ENCODE measurements at regions not wholly inside any gene's neighbourhood (a gene's known extent, or its start where the extent isn't known, plus 50 kb on each side); places are given as distances from the start of the nearest gene placed in this dataset.
"Not testable (repeated sequence)": the region's sequence is repeated elsewhere in the genome, so short reads cannot be mapped to it uniquely, and the experiment has no call there.

DNA sequence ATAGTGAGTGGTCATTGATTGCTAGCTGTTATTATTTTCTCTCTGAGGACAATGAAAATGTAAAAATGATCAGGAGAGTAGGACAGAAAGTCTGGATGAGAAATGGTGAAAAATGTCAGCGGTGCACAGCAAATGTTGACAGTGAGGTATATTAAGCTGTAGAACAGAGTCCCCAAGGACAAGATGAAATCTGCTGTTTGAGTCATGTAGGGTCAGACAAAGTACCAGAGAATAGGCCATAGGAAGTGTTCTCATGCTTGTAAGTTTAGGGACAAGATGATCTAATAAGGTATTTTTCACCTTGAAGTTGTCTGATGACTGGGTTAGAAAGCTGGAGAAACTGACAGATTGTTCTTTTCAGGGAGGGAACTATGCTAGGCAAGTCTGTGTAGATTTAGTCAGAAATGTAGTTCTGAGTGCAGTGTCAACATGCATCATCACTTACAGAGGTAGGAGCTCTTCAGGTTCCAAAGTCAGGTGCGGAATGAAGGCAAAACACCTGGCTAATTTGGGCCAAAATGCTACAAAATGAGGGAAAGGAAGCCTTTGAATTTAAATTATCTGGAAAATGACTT, 369.3 kb downstream of the DLEU7 start:
- DNase-seq (no peak), ATAC-seq (replicated peaks) (peak; percentile 82 to 84)
- H3K36me3 Mint-ChIP-seq: no peaks in the 10 kb centered on the region
- no peak overlapping the region for H3K27ac Mint-ChIP-seq
- no peaks in the 10 kb centered on the region for H3K9me3 Mint-ChIP-seq
- no peak overlapping the region for H3K4me3 Mint-ChIP-seq
- H3K27me3 Mint-ChIP-seq: no peaks in the 10 kb centered on the region
- H3K4me1 Mint-ChIP-seq: peaks cover 16 to 22% of the 10 kb centered on the region in 2 donors

DNA sequence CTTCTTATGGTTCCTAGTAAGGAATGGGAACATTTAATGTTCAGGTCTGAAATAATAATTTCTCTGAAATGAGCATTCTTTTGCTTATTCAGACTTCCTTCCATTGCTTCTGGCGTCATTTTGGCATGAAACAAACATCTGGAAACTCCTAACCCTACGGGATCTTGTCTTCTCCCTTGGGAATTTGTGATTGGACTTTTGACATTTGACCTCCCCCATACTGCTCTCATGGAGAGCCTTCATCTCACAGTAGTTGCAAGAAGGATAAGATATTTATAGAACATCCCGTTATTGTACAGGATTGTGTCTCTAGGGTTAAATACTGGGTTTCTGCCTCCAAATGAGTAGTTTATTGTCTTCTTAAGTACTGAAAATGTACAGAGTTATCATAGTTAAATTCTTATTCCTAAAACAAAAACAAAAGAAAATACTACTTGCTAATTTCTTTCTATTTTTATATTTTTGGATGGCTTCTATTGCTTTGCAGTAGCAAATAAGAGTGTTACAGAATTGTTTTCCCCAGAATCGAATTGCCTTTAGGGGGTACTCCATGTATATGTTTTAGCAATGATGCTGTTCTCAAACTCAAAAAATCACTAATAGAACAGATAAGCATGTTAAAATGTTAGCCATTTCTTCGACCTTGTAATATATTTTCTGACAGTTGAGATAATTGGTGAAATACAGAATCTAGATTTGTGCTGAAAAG, 366.8 kb downstream of the DLEU7 start:
- Mint-ChIP-seq H3K27me3 (no peaks in the 10 kb centered on the region), H3K9me3 (no peaks in the 10 kb centered on the region), H3K36me3 (no peaks in the 10 kb centered on the region), H3K27ac (no peak overlapping the region), H3K4me3 (no peak overlapping the region), H3K4me1 (peaks cover 19 to 30% of the 10 kb centered on the region in 2 donors)
- DNase-seq (no peak), ATAC-seq (replicated peaks) (no peak)

DNA sequence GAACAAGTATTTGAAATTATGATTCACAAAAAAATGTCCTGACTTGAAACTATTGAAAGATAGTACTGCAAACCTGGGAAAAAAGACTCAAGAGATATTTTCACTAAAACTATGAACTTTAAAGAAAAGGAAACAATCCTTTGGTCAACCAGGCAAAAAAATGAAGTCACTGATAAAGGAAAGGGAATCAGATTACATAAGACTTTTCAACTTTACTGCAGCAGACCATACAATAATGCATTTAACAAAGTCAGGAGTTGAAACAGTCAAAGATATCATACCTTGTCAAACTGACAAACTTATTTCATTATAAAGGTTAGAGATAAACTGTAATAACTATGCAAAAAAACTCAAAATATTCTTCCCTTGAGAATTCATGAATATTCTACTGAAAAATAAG, 361.6 kb downstream of the DLEU7 start:
- Mint-ChIP-seq H3K4me1 (peaks cover 11 to 20% of the 10 kb centered on the region in 2 donors), H3K9me3 (no peaks in the 10 kb centered on the region), H3K27ac (no peak overlapping the region), H3K27me3 (no peaks in the 10 kb centered on the region), H3K4me3 (no peak overlapping the region), H3K36me3 (no peaks in the 10 kb centered on the region)
- no peak for ATAC-seq (replicated peaks)
- DNase-seq: no peak

DNA sequence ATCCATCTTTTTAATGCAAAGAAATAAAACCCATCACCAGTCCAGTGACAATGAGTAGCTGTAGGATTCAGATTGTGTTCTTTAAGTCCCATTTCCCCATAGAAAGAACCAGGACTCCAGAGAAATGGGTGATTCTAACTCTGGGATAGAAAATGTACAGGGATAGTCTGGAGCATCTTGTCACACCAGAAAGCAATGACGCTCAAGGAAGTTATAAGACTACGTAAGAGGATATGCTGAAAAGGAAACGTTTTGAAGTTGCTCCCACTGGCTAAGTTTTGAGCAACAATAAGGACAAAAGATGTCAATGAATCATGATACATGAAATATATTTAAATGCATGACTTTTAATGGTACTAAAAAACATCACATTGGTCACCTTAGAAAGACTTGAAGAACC, 360.1 kb downstream of the DLEU7 start:
- no peak for DNase-seq
- H3K4me3 Mint-ChIP-seq: no peak overlapping the region
- H3K4me1 Mint-ChIP-seq: peaks cover 3 to 8% of the 10 kb centered on the region in 2 donors
- ATAC-seq (replicated peaks): no peak
- H3K27ac Mint-ChIP-seq: no peak overlapping the region
- no peaks in the 10 kb centered on the region for H3K9me3 Mint-ChIP-seq
- H3K27me3 Mint-ChIP-seq: no peaks in the 10 kb centered on the region
- H3K36me3 Mint-ChIP-seq: no peaks in the 10 kb centered on the region

DNA sequence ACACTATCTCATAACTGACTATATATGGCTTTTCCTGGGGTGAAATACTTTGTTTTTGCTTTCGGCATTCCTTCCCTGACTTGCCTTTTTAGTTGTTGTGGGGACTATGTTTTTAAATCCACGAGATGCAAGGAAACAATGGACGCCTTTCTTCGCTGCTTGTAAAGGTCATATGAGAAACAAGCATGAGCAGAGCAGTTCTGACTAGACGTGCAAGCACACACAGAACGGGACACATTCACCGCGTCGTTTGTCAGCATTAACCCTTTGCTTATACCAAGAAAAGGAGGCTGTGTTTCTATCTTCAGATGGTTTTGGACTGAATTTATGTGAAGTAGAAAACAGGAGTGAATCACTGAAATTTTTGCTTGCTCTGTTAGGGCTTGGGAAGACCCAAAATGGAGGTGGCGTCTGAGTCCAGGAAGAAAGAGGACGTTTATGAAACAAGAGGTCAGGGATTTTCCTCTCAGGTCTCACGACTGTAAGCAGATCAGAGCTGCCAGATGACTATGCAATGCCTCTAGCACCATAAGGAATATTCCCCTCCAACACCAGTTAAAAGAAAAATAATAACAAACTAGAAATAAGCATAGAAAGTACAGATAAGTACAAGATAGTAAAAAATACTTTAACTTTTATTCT, 358.9 kb downstream of the DLEU7 start:
- no peak for DNase-seq
- no peak overlapping the region for H3K4me3 Mint-ChIP-seq
- no peaks in the 10 kb centered on the region for H3K9me3 Mint-ChIP-seq
- no peak overlapping the region for H3K27ac Mint-ChIP-seq
- no peaks in the 10 kb centered on the region for H3K27me3 Mint-ChIP-seq
- no peaks in the 10 kb centered on the region for H3K36me3 Mint-ChIP-seq
- peaks cover 3 to 8% of the 10 kb centered on the region in 2 donors for H3K4me1 Mint-ChIP-seq
- ATAC-seq (replicated peaks): no peak

DNA sequence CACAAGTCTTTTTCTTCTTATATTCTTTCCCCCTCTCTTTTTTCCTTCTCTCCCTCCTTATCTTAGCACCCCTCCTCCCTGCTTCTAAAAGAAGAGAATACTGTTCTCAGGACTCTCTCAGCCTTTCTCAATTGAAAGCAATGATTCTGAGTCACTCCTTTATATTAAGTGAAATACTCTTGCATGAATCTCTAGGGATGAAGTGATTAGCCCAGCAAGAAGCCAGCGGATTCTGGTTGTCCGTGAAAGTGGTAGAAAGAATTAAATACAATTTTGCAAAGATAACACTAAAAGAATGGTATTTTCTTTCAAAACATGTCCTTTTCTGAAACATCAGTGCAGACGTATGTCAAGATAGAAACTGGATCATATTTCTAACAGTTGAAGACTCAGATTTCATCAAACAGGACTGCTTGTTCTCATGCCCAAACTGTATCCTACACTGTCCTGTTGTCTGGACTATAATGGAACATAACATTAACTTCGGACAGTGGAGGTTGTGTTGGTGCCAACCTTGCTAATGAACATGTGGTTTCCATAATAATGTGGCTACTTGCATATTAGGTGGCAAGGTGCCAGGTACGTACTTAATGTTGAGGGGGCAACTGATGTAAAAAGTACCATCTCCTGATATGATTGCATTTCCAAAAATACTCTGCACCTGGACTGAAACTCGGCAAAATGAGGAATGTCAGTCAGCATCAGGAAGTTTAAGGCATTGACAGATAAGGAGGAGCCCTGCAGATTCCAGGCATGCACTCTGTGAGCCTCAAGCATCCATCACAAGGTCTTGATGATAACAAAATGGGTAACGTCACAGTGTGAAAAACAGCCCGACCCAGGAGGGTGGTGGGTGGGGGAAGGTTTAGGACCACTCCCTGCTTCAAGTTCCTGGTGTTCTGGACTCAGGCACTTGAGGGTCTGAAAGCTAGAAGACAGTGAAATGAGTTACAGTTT, 357.2 kb downstream of the DLEU7 start:
- no peak for ATAC-seq (replicated peaks)
- H3K9me3 Mint-ChIP-seq: no peaks in the 10 kb centered on the region
- no peaks in the 10 kb centered on the region for H3K36me3 Mint-ChIP-seq
- no peak overlapping the region for H3K4me3 Mint-ChIP-seq
- no peaks in the 10 kb centered on the region for H3K27me3 Mint-ChIP-seq
- no peak for DNase-seq
- peaks cover 0 to 2% of the 10 kb centered on the region in 2 donors for H3K4me1 Mint-ChIP-seq
- no peak overlapping the region for H3K27ac Mint-ChIP-seq

DNA sequence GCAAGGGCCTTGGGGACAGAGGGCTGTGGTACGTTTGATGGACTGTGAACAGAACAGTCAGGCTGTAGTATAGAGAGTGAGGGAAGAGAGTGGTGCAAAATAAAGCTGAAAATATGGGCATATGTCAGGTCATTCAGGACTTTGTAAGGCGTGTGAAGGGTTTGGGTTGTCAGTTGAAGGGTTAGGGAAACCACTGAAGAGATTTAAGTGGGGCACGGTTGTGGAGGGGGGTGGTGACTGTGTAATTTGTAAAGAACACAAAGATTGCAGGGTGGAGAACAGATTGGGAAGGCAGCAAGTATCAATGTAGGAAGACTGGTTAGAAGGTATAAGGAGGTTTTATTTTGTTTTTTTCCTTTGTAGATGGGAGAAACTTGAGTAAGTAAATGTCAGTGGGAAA, 349.8 kb downstream of the DLEU7 start:
- no peak overlapping the region for H3K4me3 Mint-ChIP-seq
- DNase-seq (no peak), ATAC-seq (replicated peaks) (no peak)
- H3K4me1 Mint-ChIP-seq: no peaks in the 10 kb centered on the region
- no peaks in the 10 kb centered on the region for H3K36me3 Mint-ChIP-seq
- no peaks in the 10 kb centered on the region for H3K27me3 Mint-ChIP-seq
- no peaks in the 10 kb centered on the region for H3K9me3 Mint-ChIP-seq
- no peak overlapping the region for H3K27ac Mint-ChIP-seq

DNA sequence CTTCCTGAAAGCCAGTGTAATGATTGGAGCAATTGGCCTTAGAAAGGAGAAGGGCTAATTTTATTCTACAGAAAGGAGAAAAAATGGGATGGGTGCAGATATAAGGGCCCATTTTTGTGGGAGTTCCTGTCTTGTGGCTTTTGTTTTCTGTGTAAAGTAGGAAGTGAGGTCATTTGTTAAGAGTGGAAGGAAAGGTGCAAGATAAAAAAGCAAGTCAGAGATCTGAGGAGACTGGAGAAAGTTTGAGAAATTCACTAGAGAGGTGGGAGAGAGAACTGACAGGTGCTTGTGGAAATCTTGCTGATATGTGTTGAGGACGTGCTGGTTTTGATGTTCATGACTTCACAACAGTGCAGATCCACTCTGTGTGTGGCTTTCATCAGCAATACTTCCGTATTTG, 349.4 kb downstream of the DLEU7 start:
- Mint-ChIP-seq H3K27me3 (no peaks in the 10 kb centered on the region), H3K9me3 (no peaks in the 10 kb centered on the region), H3K4me1 (no peaks in the 10 kb centered on the region), H3K4me3 (no peak overlapping the region), H3K36me3 (no peaks in the 10 kb centered on the region), H3K27ac (no peak overlapping the region)
- no peak for ATAC-seq (replicated peaks)
- no peak for DNase-seq

DNA sequence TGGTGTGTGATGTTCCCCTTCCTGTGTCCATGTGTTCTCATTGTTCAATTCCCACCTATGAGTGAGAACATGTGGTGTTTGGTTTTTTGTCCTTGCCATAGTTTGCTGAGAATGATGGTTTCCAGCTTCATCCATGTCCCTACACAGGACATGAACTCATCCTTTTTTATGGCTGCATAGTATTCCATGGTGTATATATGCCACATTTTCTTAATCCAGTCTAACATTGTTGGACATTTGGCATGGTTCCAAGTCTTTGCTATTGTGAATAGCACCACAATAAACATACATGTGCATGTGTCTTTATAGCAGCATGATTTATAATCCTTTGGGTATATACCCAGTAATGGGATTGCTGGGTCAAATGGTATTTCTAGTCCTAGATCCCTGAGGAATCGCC, 340.3 kb downstream of the DLEU7 start:
- H3K4me1 Mint-ChIP-seq; H3K4me3 Mint-ChIP-seq; DNase-seq; H3K36me3 Mint-ChIP-seq; ATAC-seq (replicated peaks); H3K27me3 Mint-ChIP-seq; H3K27ac Mint-ChIP-seq; H3K9me3 Mint-ChIP-seq: not testable (repeated sequence)

DNA sequence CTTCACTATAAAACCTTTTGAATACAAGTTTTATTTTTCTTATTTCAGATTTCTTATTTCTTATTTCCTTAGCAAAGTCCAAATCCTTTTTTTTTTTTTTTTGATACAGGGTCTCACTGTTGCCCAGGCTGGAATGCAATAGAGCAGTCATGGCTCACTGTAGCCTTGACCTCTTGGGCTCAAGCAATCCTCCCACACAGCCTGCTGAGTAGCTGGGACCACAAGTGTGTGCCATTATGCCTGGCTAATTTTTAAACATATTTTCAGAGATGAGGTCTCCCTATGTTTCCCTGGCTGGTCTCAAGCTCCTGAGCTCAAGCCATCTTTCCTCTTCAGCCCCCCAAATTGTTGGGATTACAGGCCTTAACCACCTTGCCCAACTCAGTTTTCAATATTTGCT, 334.3 kb downstream of the DLEU7 start:
- Mint-ChIP-seq H3K27ac (no peak overlapping the region), H3K4me1 (peaks cover 1 to 3% of the 10 kb centered on the region in 2 donors), H3K36me3 (no peaks in the 10 kb centered on the region), H3K9me3 (peaks cover 0 to 4% of the 10 kb centered on the region in 2 donors), H3K27me3 (no peaks in the 10 kb centered on the region), H3K4me3 (no peak overlapping the region)
- ATAC-seq (replicated peaks) (no peak), DNase-seq (no peak)

DNA sequence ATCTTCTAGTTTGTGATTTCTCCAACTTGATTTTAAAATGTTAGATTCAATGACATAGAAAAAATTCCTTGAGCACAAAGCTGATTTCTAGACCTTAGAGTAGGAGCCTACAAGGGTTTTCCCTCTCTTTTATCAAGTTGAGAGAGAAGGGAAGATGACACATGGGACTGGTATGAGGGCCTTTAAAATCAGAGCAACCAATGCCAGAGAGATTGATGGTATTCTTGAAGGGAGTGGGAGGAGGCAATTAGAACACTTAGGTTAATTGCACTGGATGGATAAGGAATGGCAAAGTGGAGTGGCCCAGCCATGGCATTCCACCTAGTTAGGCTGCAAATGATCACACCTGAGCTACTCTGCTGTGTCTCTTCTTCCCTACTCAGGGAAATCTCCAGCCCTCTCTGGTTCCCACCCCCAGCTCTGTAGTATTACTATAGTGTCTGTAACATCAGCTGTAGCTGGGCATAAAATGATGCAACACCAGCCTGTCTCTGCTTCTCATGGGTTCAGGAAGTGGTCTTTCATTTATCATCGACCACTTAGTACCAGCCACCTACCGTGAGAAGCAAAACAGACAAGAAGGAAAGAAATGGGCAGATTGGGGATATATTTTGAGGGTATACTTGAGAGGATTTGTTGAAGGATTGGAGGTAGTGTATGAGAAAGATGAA, 333.6 kb downstream of the DLEU7 start:
- peaks cover 0 to 4% of the 10 kb centered on the region in 2 donors for H3K9me3 Mint-ChIP-seq
- no peak overlapping the region for H3K4me3 Mint-ChIP-seq
- no peaks in the 10 kb centered on the region for H3K27me3 Mint-ChIP-seq
- ATAC-seq (replicated peaks) (no peak), DNase-seq (no peak)
- H3K36me3 Mint-ChIP-seq: no peaks in the 10 kb centered on the region
- H3K4me1 Mint-ChIP-seq: peaks cover 3 to 6% of the 10 kb centered on the region in 2 donors
- H3K27ac Mint-ChIP-seq: no peak overlapping the region

DNA sequence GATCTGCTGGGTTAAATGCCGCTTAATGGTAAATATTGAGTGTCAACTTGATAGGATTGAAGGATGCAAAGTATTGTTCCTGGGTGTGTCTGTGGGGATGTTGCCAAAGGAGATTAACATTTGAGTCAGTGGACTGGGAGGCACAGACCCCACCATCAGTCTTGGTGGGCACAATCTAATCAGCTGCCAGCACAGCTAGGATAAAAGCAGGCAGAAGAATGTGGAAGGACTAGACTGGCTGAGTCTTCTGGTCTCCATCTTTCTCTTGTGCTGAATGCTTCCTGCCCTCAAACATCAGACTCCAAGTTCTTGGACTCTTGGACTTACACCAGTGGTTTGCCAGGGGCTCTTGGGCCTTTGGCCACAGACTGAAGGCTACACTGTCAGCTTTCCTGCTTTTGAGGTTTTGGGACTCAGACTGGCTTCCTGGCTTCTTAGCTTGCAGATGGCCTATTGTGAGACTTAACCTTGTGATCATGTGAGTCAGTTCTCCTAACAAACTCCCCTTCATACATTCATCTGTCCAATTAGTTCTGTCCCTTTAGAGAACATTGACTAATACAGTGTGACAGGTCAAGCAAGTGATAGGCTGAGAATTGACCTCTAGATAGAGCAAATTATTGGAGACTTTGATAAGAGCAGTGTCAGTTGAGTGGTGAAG, 332.5 kb downstream of the DLEU7 start:
- H3K9me3 Mint-ChIP-seq: not testable (repeated sequence)

DNA sequence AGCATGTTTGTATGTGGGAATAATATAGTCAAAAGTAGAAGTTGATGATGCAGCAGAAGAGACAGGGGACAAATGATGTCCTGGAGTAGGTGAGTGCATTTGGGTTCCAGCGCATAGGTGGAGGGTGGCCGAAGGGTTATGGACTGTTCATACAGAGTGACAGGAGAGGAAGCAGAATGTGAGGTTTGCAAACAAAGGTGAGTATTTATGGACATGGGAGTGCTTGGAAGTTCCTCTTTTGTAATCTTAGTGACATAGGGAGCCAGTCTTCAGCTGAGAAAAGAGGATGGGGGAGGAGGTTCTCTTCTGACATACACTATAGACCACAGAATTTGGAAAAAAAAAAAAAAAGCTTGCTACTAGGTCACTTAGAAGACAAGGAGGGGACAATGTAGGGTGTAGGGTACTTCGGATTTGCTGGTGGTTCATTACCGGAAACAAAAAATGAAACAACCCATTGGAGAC, 331.6 kb downstream of the DLEU7 start:
- Mint-ChIP-seq H3K9me3 (peaks cover 0 to 2% of the 10 kb centered on the region in 2 donors), H3K4me1 (peaks cover 3 to 6% of the 10 kb centered on the region in 2 donors), H3K27me3 (no peaks in the 10 kb centered on the region), H3K36me3 (no peaks in the 10 kb centered on the region), H3K4me3 (no peak overlapping the region), H3K27ac (no peak overlapping the region)
- DNase-seq: peak; percentile 2
- ATAC-seq (replicated peaks): peak; percentile 82 to 83

More for the DNA sequence above, 332.5 kb downstream of the DLEU7 start:
- not testable (repeated sequence) for H3K27ac Mint-ChIP-seq; H3K36me3 Mint-ChIP-seq; ATAC-seq (replicated peaks); H3K4me1 Mint-ChIP-seq; H3K27me3 Mint-ChIP-seq; DNase-seq; H3K4me3 Mint-ChIP-seq
